Suprapubic skin (tissue), 4 donors: ENCODE measurements at regions not wholly inside any gene's neighbourhood (a gene's known extent, or its start where the extent isn't known, plus 50 kb on each side); places are given as distances from the start of the nearest gene placed in this dataset.

Source experiments
- CTCF ChIP-seq, 2 donors: fragments of 200-600 bp in 1 of 2; fragments of 450-650 bp in 1 of 2; sonication (generic) in 1 of 2; IDR thresholded peaks; one replicate each; pipeline ENCODE4 v1.5.1; 2016 to 2019; ENCODE audit warnings: antibody characterized with exemption in 2 of 2, mild to moderate bottlenecking in 1 of 2, moderate library complexity in 1 of 2
- POLR2A ChIP-seq, 2 donors: fragments of 450-650 bp; IDR thresholded peaks; one replicate each; pipeline ENCODE4 v1.6.1; 2017; ENCODE audit warnings: antibody characterized with exemption in 2 of 2, mild to moderate bottlenecking in 2 of 2, moderate library complexity in 2 of 2
- POLR2AphosphoS5 ChIP-seq, 3 donors: sonication (generic); formaldehyde crosslinking; IDR thresholded peaks; one replicate each; pipeline ENCODE4 v1.6.1; 2017; ENCODE audit warnings: antibody characterized with exemption in 3 of 3

GRCh38 chr12:127819056-127819455 is 447.9 kb upstream of the TMEM132C start:
- TF ChIP-seq POLR2AphosphoS5 (IDR thresholded peaks at IDR 0.05) (no peak), CTCF (IDR thresholded peaks at IDR 0.05) (no peak), POLR2A (IDR thresholded peaks at IDR 0.05) (no peak)
